Epithelial cell of prostate (primary cell): ENCODE measurements at regions not wholly inside any gene's neighbourhood (a gene's known extent, or its start where the extent isn't known, plus 50 kb on each side); places are given as distances from the start of the nearest gene placed in this dataset.
A peak's percentile ranks its signal among the peaks of the same experiment; 100 is the strongest.
"Not testable (repeated sequence)": the region's sequence is repeated elsewhere in the genome, so short reads cannot be mapped to it uniquely, and the experiment has no call there.

Experiments used
- DNase-seq: peaks from one replicate; pipeline ENCODE4 v3.0.0-alpha.2; 2011; ENCODE audit warnings: low read depth, low spot score
- H3K27ac ChIP-seq: fragments of 450-650 bp; 2 replicates; pipeline ENCODE4 v1.5.1; 2017; ENCODE audit warnings: mild to moderate bottlenecking

DNA sequence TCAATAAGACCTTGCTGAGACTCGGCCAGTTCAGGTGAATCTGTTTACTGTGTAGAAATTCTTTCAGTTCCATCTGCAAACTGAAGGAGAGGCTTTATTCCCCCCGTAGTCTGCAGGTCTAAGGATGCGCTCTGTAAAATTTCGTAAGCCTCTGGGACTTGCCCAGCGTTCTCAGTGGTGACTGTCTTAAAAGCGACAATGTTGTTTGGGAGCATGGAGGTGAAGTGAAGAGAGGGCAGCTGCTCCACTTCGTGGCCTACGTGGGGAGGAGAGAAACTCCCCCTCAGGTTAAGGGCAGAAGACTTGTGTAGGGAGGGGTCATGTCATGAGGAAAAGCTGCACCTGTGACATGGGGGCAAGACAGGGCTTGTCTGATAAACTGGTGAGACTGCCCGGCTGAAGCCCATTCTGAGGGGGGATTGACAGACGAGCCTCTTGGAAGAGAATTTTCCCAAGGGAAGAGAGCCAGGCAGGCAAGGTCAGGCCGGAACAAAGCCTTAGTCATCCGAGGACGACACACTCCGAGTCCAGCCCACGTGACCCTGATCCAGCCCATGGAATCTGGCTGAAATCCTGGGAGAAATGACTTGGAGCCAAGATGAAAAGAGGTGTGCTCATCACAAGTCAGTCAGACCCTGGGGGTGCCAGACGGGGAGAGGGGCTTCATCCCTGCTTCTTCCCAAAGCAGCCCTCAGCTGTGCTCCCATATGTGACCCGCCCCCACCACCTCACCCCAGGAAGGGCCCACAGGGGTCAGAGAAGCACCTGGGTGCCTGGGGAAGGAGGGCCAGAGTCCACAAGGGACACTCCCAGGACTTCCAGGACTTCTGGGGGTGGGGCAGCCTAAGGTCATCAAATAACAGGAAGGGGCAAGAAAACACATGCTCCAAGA lies 88.5 kb upstream of the SH3BP4 start:
- peak overlapping the region; percentile 52 for H3K27ac ChIP-seq
- DNase-seq: no peak

DNA sequence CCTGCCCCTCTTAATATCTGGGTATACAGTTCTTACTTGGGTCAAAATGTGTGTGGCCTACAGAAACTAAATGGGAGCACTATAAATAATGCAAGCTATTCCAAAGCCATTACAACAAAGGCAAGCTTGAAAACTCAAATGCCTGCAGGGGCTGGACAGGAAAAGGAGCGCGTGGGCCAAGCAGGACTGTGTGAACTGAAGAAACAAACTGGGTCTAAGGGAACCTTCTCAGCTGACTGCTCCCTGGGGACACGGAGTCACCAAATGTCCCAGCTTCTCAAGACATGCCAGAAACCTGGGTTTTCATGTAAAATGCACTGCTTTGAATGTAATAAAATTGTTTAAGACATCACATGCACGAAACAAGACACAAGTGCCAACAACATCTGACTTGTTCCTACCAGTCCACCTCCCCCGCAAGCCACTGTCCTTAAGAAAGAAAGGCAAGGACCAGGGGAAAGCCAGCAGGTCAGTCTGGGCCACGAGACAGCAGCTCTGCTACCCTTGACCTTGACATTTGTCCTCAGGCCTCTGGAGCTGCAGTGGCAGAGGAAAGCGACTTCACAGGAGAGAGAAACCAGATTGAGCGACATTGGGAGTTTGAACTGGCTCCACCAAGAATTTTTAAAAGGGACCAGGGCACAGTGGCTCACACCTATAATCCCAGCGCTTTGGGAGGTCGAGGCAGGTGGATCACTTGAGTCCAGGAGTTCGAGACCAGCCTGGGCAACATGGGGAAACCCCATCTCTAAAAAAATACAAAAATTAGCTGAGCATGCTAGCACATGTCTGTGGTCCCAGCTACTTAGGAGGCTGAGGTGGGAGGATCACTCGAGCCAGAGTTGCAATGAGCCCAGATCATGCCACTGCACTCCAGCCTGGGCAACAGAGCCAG lies 89.7 kb upstream of the SH3BP4 start:
- DNase-seq: no peak
- peak overlapping the region; percentile 52 for H3K27ac ChIP-seq

DNA sequence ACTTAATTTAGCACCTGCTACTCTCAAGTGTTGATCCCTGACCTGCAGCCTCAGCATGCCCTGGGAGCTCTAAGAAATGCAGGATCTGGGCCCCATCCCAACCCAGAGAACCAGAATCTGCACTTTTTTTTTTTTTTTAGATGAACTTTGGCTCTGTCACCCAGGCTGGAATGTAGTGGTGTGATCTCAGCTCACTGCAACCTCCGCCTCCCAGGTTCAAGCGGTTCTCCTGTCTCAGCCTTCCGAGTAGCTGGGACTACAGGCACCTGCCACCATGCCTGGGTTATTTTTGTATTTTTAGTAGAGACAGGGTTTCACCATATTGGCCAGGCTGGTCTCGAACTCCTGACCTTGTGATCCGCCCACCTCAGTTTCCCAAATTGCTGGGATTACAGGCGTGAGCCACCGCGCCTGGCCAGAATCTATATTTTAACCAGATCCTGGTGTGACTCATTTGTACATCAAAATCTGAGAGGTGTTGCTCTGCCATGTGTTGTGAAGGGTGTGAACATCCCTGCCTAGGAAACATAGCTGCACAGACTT lies 92.4 kb upstream of the SH3BP4 start:
- DNase-seq, H3K27ac ChIP-seq: not testable (repeated sequence)

DNA sequence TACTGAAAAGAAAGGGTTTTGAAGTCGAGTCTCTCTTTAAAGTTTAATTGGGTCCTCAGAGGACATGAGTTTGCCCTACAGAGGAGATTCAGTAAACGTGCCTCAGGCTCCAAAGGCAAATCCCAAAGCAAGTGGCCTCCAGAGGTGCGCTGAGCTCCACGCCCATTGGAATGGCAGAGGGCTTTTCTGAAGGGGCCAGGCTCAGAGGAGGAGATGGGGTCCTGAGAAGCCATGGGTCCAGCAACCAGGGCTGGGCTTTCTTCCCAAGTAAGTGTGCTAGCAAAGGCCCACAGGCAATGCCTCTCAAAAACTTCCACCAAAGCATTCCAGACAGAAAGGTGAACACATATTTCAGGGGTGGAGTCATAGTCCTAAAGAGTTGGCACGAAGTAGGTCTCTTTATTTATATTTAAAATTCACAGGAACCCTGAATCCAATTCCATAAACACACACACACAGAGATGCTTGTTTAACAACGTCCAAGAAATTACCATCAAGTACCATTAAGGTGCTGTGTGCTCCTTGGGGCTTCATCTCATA lies 93.0 kb upstream of the SH3BP4 start:
- DNase-seq: no peak
- H3K27ac ChIP-seq: no peak overlapping the region

DNA sequence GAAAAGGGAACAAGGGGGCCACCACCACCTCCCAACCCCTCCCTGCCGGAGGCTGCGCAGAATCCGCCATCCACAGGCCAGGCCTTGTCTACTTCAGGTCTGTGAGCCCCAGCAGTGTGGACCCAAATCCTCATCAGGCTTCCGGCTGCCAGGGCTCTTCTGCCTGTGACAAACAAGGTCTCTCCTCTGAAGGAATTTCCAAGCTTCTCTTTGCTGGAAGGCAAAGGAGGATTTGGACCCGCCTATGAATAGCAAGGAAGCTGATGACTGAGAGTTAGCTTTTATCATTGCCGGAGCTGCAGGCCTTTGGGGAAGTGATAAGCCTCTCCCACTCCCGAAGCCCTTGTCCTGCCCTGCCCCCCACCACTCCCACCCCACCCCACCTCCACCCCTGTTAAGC lies 93.7 kb upstream of the SH3BP4 start:
- DNase-seq: no peak
- no peak overlapping the region for H3K27ac ChIP-seq

DNA sequence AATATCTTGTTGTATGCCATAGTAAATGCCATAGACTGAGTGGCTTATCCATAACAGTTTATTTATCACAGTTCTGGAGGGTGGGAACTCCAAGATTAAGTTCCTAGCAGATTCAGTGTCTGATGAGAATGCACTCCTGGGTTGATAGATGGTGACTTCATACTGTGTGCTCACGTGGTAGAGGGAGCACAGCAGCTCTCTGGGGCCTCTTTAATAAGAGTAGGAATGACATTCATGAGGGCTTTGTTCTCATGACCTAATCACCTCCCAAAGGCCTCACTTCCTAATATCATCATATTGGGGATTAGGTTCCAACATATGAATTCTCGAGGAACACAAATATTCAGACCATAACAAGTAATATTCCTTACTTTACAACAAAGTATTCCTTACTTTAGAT lies 98.1 kb upstream of the SH3BP4 start:
- H3K27ac ChIP-seq: no peak overlapping the region
- DNase-seq: no peak

DNA sequence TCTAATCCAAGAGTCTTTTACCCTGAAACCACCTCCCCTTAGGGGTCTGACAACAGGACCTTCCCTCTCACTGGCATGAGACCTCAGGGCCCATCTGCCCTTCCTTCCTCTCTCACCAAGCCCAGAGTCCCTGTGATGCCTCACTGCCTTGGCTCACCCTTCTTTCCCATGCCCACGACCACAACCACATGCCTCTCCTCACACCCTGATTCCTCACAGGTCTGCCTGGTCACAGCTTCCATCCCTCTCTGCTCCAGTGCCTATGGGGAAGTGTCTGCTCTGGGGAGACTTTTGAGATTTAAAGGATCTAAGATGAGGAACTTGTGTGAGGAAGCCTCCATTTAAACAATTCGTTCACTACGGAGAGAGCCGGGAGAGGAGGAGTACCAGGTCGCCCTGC lies 98.9 kb upstream of the SH3BP4 start:
- no peak for DNase-seq
- no peak overlapping the region for H3K27ac ChIP-seq

DNA sequence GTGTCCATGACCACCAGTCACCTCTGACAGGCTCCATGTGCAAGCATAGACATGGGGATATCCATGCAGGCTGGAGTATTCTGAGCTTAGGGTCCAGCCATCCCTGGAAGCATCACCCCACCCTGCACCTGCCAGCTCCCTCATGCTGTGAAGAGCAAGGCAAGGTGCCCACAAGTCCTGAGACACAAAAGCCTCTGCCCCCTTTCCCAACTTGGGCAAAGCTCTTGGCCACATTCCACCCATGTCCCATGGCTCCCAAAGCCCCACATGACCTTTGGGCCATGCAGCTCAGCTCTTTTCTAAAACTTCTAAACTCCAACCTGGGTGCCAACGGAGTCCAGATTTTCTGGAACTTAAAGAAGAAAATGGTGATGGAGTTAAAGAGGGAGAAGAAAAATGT lies 99.8 kb upstream of the SH3BP4 start:
- DNase-seq: no peak
- no peak overlapping the region for H3K27ac ChIP-seq

DNA sequence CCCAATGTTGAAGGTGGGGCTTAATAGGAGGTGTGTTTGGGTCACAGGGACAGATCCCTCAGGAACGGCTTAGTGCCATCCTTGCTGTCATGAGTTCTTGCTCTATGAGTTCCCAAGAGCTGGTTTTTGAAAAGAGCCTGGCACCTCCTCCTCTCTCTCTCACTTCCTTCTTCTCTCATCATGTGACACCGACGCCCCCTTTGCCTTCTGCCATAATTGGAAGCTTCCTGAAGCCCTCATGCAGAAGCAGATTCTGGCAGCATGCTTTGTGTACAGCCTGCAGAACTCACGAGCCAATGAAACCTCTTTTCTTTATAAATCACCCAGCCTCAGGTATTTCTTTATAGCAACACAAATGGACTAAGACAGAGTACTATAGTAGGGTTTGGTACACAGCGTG lies 100.4 kb upstream of the SH3BP4 start:
- no peak for DNase-seq
- H3K27ac ChIP-seq: no peak overlapping the region

DNA sequence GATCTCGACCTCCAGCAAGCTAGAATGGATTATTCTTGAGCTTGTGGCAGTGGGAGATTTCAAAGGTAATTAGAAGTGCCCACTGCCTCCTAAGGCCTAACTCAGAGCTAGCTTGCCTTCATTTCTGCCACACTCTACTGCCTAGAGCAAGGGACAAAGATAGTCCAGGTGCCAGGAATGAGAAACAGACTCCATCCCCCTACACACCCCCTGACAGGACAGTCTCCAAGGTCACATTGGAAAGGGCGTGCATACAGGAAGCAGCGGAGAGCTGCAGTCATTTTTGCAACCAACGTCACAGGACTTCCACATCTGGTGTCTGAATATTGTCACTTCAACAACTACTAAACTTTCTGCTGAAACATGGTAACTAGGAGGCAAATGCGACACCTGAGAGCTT lies 101.0 kb upstream of the SH3BP4 start:
- no peak overlapping the region for H3K27ac ChIP-seq
- DNase-seq: no peak

DNA sequence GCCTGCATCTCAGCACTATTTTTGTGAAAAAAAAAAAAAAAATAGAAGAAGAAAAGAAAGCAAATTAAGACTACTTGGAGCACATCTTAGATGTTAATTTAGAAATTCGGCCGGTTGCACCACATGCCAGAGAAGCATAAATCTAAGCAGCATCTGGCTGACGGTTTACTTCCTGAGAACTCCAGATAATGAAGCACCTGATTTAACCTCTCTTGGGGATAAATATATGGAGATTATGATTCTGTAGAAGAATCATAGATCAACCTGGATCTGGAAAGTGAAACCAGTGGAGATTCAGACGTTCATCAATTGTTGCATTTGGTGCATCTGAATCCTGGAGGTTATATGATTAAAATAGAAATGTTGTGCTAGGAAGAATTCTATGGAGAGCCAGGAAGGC lies 102.1 kb upstream of the SH3BP4 start:
- H3K27ac ChIP-seq: no peak overlapping the region
- no peak for DNase-seq

DNA sequence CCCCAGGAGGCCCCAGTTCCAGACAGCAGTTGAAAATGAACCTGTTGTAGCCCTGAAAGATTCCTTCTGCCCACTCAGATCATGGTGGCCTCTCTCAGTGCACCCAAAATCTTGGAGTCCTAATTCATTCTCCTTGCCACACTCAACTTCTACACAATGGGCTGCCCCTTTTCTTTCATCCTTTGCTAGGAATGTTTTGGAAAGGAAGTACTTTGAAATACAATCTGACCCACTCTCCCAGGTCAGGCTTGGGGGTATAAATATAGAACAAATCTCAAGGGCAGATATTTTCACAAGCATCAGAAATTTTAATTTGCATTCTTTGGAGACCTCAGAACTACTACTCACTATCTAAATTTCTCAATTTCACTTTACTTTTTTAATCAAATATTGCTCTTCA lies 103.2 kb upstream of the SH3BP4 start:
- no peak for DNase-seq
- no peak overlapping the region for H3K27ac ChIP-seq

DNA sequence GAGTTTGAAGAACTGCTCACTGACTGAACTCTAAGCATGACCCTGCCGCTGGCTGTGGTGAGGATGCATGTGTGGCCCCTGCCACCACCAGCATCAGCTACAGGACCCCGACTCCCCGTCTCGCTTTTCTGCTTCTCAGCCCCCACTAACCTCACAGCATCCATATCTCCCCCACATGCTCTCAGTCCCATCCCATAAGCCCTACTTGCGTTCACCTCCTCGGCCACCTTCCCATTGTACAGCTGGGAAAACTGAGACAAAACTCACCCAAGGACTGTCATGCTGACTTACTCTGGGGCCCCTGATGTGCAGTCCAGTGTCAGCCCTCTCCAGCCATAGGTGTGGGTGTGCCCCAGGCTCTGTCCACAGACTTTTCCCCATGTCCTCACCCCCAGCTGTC lies 104.2 kb upstream of the SH3BP4 start:
- H3K27ac ChIP-seq: no peak overlapping the region
- no peak for DNase-seq

DNA sequence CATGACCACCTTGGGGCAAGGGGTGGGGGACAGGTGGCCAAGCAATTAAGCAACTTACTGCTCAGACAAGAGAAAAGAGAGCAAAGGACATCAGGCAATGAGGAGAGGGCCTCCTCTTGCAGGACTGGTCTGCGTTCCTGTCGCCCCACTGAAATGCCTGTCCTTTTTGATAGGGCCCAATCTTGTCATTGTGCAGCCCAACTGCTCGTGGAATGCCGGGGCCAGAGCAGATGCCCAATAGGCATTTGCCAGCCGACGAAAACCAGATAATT lies 104.5 kb upstream of the SH3BP4 start:
- H3K27ac ChIP-seq: no peak overlapping the region

DNA sequence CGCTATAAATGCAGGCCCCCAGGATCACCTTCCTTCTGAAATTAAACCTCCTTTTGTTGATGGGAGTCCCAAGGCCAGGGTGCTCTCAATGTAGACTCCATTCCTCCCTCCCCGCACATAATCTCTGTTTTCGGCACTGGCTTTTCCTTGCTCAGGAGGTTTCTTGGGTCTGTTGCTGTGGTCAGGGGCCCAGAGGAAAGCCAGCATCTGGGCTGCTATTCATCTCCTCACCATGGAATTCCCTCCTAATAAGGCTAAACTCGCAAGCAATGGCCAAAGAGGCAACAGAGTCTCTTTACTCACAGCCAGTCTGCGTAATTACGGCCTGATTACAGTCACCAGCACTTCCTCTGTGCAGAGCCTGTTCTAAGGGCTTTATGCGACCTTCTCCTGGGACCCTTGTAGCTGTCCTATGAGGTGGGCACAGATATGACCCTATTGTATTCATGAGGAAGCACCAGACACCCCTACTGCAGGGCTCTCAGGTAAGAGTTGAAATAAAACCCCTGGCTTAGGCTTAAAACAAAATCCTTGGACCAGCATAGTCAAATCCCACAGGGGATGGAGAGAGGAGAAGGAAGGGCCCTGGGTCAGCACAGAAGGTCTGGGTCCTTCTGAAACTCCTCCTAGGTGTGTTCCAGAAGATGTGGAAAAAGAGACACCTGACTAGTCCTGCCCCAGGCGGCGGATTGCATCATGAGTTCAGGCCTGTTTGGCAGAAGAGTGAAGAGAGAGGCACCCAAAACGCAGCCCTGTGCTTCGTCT lies 105.0 kb upstream of the SH3BP4 start:
- DNase-seq: no peak
- no peak overlapping the region for H3K27ac ChIP-seq

More for the DNA sequence above, 104.5 kb upstream of the SH3BP4 start:
- DNase-seq: no peak

DNA sequence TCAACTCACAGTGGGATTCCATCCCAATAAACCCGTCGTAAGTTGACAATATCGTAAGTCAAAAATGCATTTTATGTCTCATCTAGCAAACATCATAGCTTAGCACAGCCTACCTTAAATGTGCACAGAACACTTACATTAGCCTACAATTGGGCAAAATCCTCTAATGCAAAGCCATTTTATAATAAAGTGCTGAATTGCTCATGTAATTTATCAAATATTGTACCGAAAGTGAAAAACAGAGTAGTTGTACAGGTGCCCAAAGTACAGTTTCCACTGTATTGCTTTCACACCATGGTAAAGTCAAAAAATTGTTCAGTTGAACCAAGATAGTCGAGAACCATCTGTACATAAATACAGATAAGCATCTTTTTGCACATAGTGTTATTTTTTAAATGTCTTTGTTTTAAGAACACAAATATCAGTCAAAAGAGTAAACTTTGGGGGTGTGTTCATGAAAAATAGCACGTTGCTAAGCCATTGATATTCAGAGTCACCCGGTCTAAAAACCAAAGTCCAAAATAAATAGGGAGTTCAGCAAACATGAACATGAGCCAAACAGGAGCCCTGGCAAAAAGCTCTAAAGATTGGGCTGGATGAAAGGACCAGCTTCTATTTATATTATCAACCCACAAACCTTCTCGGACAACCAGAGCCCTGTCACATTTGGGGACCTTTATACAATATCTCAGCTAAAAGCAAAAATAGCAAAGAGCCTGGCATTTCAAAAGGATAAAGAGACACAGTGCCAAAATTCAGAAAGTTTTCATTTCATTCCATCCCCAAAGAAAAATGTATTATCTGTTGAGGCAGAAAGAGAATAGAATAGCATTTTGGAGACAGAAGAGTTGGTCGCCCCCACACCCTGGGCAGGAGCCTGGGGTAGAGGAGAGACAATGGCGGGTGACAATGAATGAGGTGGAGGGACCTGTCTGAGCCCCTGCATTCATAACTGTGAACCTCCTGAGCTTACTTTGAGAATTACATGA lies 105.9 kb upstream of the SH3BP4 start:
- DNase-seq: no peak
- no peak overlapping the region for H3K27ac ChIP-seq

DNA sequence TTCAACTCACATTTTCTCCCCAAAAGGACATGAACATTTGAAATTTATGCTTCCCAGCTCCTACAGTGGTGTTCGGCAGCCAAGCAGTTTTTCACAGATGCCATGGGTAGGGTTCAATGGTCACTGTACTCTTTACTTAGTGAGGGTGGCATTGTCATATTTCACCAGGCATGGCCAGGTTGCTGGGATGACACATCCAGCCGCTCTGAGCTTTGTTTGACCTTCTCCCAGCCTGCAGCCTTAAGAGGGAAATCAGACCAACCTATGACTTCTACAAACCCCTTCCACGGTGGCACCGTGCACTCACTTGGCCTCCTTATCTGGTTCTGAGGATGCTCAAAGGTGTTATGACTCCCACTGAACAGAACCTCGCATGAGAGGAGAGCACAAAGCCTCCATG lies 108.4 kb upstream of the SH3BP4 start:
- DNase-seq: no peak
- H3K27ac ChIP-seq: no peak overlapping the region

DNA sequence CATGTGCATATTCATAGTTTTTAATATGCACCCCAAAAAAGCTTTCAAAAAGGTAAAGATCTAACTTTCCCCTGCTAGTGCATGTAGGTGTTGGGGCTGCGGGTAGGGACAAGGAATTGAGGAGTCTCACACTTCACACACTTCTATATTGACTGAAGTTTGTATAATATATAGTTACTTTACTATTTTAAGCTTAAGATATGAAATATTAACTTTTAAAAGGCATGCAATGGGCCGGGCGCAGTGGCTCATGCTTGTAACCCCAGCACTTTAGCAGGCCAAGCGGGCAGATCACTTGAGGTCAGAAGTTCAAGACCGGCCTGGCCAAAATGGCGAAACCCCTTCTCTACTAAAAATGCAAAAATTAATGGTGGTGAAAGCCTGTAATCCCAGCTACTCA lies 109.1 kb upstream of the SH3BP4 start:
- no peak for DNase-seq
- no peak overlapping the region for H3K27ac ChIP-seq

DNA sequence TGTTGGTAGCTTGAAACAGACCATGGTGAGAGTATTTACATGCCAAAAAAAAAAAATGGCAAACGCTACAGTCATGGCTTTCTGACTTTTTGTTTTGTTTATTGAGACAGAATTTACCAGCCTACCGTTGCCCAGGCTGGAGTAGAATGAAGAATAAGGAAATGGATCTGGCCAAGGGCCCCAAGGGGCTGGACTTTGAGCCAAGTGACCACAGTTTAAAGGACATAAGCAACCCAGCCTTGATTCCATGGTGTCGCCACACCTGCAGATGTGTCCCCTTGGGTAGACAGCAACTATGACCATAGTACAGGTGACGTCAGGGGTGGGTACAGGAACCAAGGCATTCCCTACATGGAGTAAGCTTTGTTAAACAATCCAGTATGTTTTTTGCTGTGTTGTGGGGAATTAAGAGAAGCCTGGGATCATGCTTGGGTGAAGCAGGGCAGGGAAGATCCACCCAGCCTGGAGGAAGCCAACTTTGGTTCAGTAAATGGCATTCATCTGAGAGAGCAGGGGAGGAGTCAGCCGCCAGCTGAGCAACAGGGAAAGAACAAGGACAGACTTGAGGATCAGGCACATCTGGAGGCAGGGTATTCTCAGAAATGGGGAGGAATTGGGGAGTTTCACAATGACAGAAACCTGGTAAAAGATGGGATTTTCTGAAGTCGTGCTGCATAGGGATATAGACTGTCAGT lies 110.3 kb upstream of the SH3BP4 start:
- H3K27ac ChIP-seq: no peak overlapping the region
- DNase-seq: no peak
